Progenitor cell of endocrine pancreas (in vitro differentiated cells): ENCODE measurements at regions not wholly inside any gene's neighbourhood (a gene's known extent, or its start where the extent isn't known, plus 50 kb on each side); places are given as distances from the start of the nearest gene placed in this dataset.
A peak's percentile ranks its signal among the peaks of the same experiment; 100 is the strongest.

Experiments
- DNase-seq: peaks from one replicate; pipeline ENCODE4 v3.0.0; 2021; ENCODE audit warnings: low spot score; ENCODE audit not compliant: unreplicated experiment
- H3K27ac Mint-ChIP-seq: 2 replicates; pipeline ENCODE4 v1.8.0; 2021; ENCODE audit warnings: mild to moderate bottlenecking, moderate library complexity, mixed read lengths
- H3K27me3 Mint-ChIP-seq: 2 replicates; pipeline ENCODE4 v1.8.0; 2021; ENCODE audit warnings: mixed read lengths
- H3K36me3 Mint-ChIP-seq: 2 replicates; pipeline ENCODE4 v1.8.0; 2022; ENCODE audit warnings: mixed read lengths; ENCODE audit not compliant: insufficient read depth
- H3K4me1 Mint-ChIP-seq: 2 replicates; pipeline ENCODE4 v1.8.0; 2021; ENCODE audit warnings: low read depth, mixed read lengths
- H3K4me3 Mint-ChIP-seq: 2 replicates; pipeline ENCODE4 v1.8.0; 2021; ENCODE audit warnings: low read depth, mild to moderate bottlenecking, moderate library complexity, mixed read lengths
- H3K9me3 Mint-ChIP-seq: 2 replicates; pipeline ENCODE4 v1.8.0; 2021; ENCODE audit warnings: low read depth, mixed read lengths
- TF ChIP-seq, protein P1 (sequence below): fragments of 200-600 bp; sonication (generic); IDR thresholded peaks from one replicate; pipeline ENCODE4 v1.5.0; 2021; ENCODE audit warnings: antibody characterized with exemption, mild to moderate bottlenecking; ENCODE audit not compliant: unreplicated experiment

DNA sequence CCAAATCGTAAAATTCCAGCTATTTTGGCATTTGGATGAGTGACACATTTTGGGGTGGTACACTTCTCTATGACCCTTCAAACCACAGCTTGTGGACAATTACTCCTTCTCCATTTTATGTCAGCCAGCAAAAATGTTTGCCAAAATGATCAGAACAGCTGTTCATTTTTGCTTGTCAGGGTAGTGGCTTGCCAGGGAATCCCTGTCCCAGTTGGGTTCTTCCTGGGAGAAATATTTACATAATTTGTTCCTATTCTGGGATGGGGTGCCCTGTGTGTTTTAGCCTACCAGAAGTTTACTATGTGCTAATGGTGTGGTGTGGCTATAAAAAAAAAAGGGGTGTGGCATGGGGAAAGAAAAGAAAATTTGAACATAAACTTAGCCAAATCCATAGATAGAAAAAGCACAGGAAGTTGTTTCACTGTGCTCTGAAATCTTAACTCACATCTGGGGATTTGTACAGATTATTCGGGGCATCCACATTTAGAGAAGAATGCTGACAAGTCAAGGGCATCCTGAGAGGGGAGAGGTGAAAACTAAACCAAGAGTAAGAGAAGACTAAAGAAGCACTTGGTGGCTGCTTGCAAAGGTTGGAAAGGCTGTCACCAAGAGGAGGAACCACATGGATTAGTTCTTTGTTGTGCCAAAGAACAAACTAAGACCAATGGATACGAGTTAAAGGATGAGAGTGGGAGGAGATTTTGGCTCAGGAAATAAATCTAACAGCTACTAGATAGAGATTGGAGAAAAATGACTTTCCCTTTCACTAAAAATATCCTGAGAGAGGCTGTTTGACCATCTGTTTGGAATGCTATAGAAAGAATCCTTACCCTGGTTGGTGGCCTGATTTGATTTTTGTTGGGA is 55.2 kb upstream of the RBM24 start:
- H3K9me3 Mint-ChIP-seq: peaks cover 5% of the 10 kb centered on the region

DNA sequence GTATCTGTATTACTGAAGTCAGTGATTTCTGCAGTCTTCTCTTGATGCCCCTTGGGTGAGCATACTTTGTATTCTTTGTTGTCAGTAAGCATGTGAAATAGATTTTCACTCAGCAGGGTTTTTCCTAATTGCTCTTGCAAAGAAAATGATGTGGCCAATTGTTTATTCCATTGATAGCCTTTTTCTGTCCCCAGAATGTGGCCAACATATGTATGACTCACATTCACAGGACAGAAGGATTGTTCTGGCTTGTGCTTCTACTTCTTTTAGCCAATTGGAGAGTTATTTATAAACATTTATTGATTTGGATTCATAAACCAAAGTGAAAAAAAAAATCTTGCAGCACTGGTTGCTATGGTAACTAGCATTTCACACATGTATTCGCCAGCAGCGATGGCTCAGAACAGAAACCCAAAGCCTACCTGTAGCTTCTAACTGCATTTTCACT is 54.4 kb upstream of the RBM24 start:
- TF ChIP-seq, protein P1, sequence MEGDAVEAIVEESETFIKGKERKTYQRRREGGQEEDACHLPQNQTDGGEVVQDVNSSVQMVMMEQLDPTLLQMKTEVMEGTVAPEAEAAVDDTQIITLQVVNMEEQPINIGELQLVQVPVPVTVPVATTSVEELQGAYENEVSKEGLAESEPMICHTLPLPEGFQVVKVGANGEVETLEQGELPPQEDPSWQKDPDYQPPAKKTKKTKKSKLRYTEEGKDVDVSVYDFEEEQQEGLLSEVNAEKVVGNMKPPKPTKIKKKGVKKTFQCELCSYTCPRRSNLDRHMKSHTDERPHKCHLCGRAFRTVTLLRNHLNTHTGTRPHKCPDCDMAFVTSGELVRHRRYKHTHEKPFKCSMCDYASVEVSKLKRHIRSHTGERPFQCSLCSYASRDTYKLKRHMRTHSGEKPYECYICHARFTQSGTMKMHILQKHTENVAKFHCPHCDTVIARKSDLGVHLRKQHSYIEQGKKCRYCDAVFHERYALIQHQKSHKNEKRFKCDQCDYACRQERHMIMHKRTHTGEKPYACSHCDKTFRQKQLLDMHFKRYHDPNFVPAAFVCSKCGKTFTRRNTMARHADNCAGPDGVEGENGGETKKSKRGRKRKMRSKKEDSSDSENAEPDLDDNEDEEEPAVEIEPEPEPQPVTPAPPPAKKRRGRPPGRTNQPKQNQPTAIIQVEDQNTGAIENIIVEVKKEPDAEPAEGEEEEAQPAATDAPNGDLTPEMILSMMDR: no peak
- H3K4me3 Mint-ChIP-seq: no peak overlapping the region
- H3K4me1 Mint-ChIP-seq: peaks cover 8% of the 10 kb centered on the region
- no peak for DNase-seq
- H3K9me3 Mint-ChIP-seq: peaks cover 5% of the 10 kb centered on the region
- H3K27ac Mint-ChIP-seq: no peak overlapping the region
- no peaks in the 10 kb centered on the region for H3K27me3 Mint-ChIP-seq
- peaks cover 3% of the 10 kb centered on the region for H3K36me3 Mint-ChIP-seq

More for the DNA sequence above, 55.2 kb upstream of the RBM24 start:
- Mint-ChIP-seq H3K36me3 (peaks cover 3% of the 10 kb centered on the region), H3K27me3 (no peaks in the 10 kb centered on the region), H3K27ac (no peak overlapping the region), H3K4me1 (peaks cover 8% of the 10 kb centered on the region), H3K4me3 (no peak overlapping the region)
- no peak for DNase-seq
- TF ChIP-seq, protein P1: no peak

DNA sequence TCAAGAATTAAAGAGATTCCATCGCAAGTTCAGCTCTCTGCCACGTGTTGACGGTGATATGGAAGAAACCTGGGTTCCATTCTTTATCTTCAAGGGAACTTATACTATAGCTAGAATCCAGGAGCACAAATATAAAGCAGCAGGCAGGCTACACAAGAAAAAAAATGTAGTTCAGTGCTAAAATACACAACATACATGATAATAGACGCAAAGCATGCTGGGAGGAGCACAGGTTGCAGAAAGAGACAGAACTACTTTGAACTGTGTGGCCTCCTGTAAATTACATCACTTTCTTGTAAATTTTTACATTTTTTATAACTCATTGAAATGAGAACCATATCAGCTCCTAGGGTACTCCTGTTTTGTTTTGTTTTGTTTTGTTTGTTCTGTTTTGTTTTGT is 53.8 kb upstream of the RBM24 start:
- peak overlapping the region; percentile 47 for H3K27ac Mint-ChIP-seq
- TF ChIP-seq, protein P1: no peak
- DNase-seq: no peak
- peaks cover 8% of the 10 kb centered on the region for H3K4me1 Mint-ChIP-seq
- H3K27me3 Mint-ChIP-seq: no peaks in the 10 kb centered on the region
- no peak overlapping the region for H3K4me3 Mint-ChIP-seq
- peaks cover 3% of the 10 kb centered on the region for H3K36me3 Mint-ChIP-seq
- H3K9me3 Mint-ChIP-seq: peaks cover 5% of the 10 kb centered on the region
